SK-N-SH (cell line): ENCODE measurements at regions not wholly inside any gene's neighbourhood (a gene's known extent, or its start where the extent isn't known, plus 50 kb on each side); places are given as distances from the start of the nearest gene placed in this dataset.

ENCODE experiments used
- CTCF ChIA-PET: fragments of 300-600, 350-600 bp; formaldehyde crosslinking; extraction: SDS; loops from one replicate; lab custom pipeline; 2021; lab: Yijun Ruan, JAX
- POLR2A ChIA-PET: fragments of 350-600 bp; sonication (Branson Sonifier 250); formaldehyde crosslinking; extraction: SDS; loops from one replicate; lab custom pipeline; 2020; ENCODE audit warnings: antibody characterized with exemption, inconsistent platforms; lab: Yijun Ruan, JAX
- DNase-seq: peaks from one replicate; pipeline ENCODE4 v3.0.0; 2012
- H2AFZ ChIP-seq: fragments of 200-600 bp; sonication (generic); 2 replicates; pipeline ENCODE4 v1.8.1; 2016; ENCODE audit warnings: antibody characterized with exemption, mild to moderate bottlenecking, low read depth
- H3F3A ChIP-seq: fragments of 200-600 bp; sonication (generic); replicated peaks from 2 replicates; pipeline ENCODE3; 2016; ENCODE audit warnings: antibody characterized with exemption, mild to moderate bottlenecking; ENCODE audit not compliant: insufficient read depth
- H3K27ac ChIP-seq, 2 experiments: fragments of 200-500 bp in 1 of 2; fragments of 200-600 bp in 1 of 2; sonication (Bioruptor generic) in 1 of 2; sonication (generic), shearing (Covaris generic) in 1 of 2; 2 replicates each; pipeline versions ENCODE4 v1.5.1 to v1.6.1; 2014 to 2016; ENCODE audit warnings: low read depth in 2 of 2, inconsistent platforms in 1 of 2, low read length in 1 of 2, mild to moderate bottlenecking in 1 of 2, mixed read lengths in 1 of 2
- H3K27me3 ChIP-seq: fragments of 200-600 bp; sonication (generic), shearing (Covaris generic); 2 replicates; pipeline ENCODE4 v1.6.1; 2016; ENCODE audit warnings: mixed run types; ENCODE audit not compliant: insufficient read depth
- H3K36me3 ChIP-seq, 2 experiments: fragments of 200-500 bp in 1 of 2; fragments of 200-600 bp in 1 of 2; sonication (Bioruptor generic) in 1 of 2; sonication (generic) in 1 of 2; replicated peaks in 1 of 2; 2 replicates each; pipeline versions ENCODE3 to v1.5.1; 2014 to 2016; ENCODE audit warnings: low read length in 1 of 2, mild to moderate bottlenecking in 1 of 2; ENCODE audit not compliant: insufficient read depth in 2 of 2, control insufficient read depth in 1 of 2
- H3K4me1 ChIP-seq, 2 experiments: fragments of 200-500 bp in 1 of 2; fragments of 200-600 bp in 1 of 2; sonication (Bioruptor generic) in 1 of 2; sonication (generic), shearing (Covaris generic) in 1 of 2; 2 replicates each; pipeline versions ENCODE4 v1.5.1 to v1.6.1; 2014 to 2016; ENCODE audit warnings: low read depth in 1 of 2, low read length in 1 of 2, mixed run types in 1 of 2; ENCODE audit not compliant: insufficient read depth in 2 of 2, control insufficient read depth in 1 of 2
- H3K4me2 ChIP-seq: fragments of 200-600 bp; sonication (generic), shearing (Covaris generic); 2 replicates; pipeline ENCODE4 v1.6.1; 2017; ENCODE audit warnings: mixed run types
- H3K4me3 ChIP-seq, 2 experiments: fragments of 200-500 bp in 1 of 2; fragments of 200-600 bp in 1 of 2; sonication (Bioruptor generic) in 1 of 2; sonication (generic), shearing (Covaris generic) in 1 of 2; 2 replicates each; pipeline versions ENCODE4 v1.5.1 to v1.8.1; 2014 to 2016; ENCODE audit warnings: low read depth in 2 of 2, inconsistent platforms in 1 of 2, low read length in 1 of 2, mild to moderate bottlenecking in 1 of 2, mixed read lengths in 1 of 2, moderate library complexity in 1 of 2
- H3K79me2 ChIP-seq: fragments of 200-600 bp; sonication (generic); 2 replicates; pipeline ENCODE4 v1.8.1; 2017; ENCODE audit warnings: mild to moderate bottlenecking; ENCODE audit not compliant: insufficient read depth
- H3K9ac ChIP-seq: fragments of 200-600 bp; sonication (generic); 2 replicates; pipeline ENCODE4 v1.6.1; 2017; ENCODE audit warnings: mixed run types
- H3K9me2 ChIP-seq: fragments of 200-600 bp; sonication (generic); 2 replicates; pipeline ENCODE4 v1.6.1; 2017; ENCODE audit warnings: mixed run types
- H3K9me3 ChIP-seq: fragments of 200-600 bp; sonication (generic); 2 replicates; pipeline ENCODE4 v1.6.1; 2017; ENCODE audit warnings: mixed run types, mild to moderate bottlenecking, moderate library complexity
- H4K20me1 ChIP-seq: fragments of 200-600 bp; sonication (generic); 2 replicates; pipeline ENCODE4 v1.6.1; 2017; ENCODE audit warnings: mild to moderate bottlenecking, mixed run types; ENCODE audit not compliant: insufficient read depth
- ELF1 ChIP-seq: IDR thresholded peaks from 2 replicates; pipeline ENCODE4 v1.4.0; 2012
- EP300 ChIP-seq, 2 experiments: IDR thresholded peaks; 2 replicates each; pipeline versions ENCODE4 v1.4.0 to v1.6.1; 2012; ENCODE audit warnings: borderline replicate concordance in 1 of 2, low read depth in 1 of 2, low read length in 1 of 2
- FOSL2 ChIP-seq: IDR thresholded peaks from 2 replicates; pipeline ENCODE4 v1.4.0; 2012; ENCODE audit warnings: low read depth, mild to moderate bottlenecking, moderate library complexity, borderline replicate concordance
- FOXJ3 ChIP-seq: sonication (generic); formaldehyde crosslinking; IDR thresholded peaks from 2 replicates; pipeline ENCODE4 v1.5.1; 2020; ENCODE audit warnings: mild to moderate bottlenecking, missing genetic modification reagents
- GABPA ChIP-seq: IDR thresholded peaks from 2 replicates; pipeline ENCODE4 v1.4.0; 2012; ENCODE audit warnings: low read depth, mild to moderate bottlenecking
- GATA2 ChIP-seq: sonication (generic); formaldehyde crosslinking; IDR thresholded peaks from 2 replicates; pipeline ENCODE4 v1.5.0; 2020; ENCODE audit warnings: mild to moderate bottlenecking, missing genetic modification reagents
- MAX ChIP-seq: IDR thresholded peaks from 2 replicates; pipeline ENCODE4 v1.4.0; 2012; ENCODE audit warnings: low read depth
- MXI1 ChIP-seq: IDR thresholded peaks from 2 replicates; pipeline ENCODE4 v1.6.1; 2012; ENCODE audit warnings: mild to moderate bottlenecking, low read depth, low read length, improper control_type of control experiment
- NFIC ChIP-seq: IDR thresholded peaks from 2 replicates; pipeline ENCODE4 v1.4.0; 2012; ENCODE audit warnings: borderline replicate concordance
- NRF1 ChIP-seq: IDR thresholded peaks from 2 replicates; pipeline ENCODE4 v1.6.1; 2012; ENCODE audit warnings: low read depth, mild to moderate bottlenecking, low read length
- PBX3 ChIP-seq: IDR thresholded peaks from 2 replicates; pipeline ENCODE4; 2012
- POLR2AphosphoS5 ChIP-seq: IDR thresholded peaks from 2 replicates; pipeline ENCODE4 v1.6.1; 2012; ENCODE audit warnings: low read depth, low read length
- RFX5 ChIP-seq: IDR thresholded peaks from 2 replicates; pipeline ENCODE4 v1.6.1; 2012; ENCODE audit warnings: mild to moderate bottlenecking, improper control_type of control experiment, low read length
- SIN3A ChIP-seq: IDR thresholded peaks from 2 replicates; pipeline ENCODE4 v1.6.1; 2012; ENCODE audit warnings: low read depth, mild to moderate bottlenecking, low read length, moderate library complexity, borderline replicate concordance
- SMC3 ChIP-seq: IDR thresholded peaks from 2 replicates; pipeline ENCODE4 v1.6.1; 2012; ENCODE audit warnings: low read depth, low read length, improper control_type of control experiment
- TEAD4 ChIP-seq: IDR thresholded peaks from 2 replicates; pipeline ENCODE4 v1.4.0; 2012; ENCODE audit warnings: mild to moderate bottlenecking, borderline replicate concordance; ENCODE audit not compliant: insufficient read depth
- USF2 ChIP-seq: fragments of 150-350 bp; IDR thresholded peaks from 2 replicates; pipeline ENCODE4 v1.6.1; 2017; ENCODE audit warnings: antibody characterized with exemption, low read length, low read depth, borderline replicate concordance
- WGBS: methylation state at CpG from one replicate; pipeline ENCODE4 v1.1.6; 2017; ENCODE audit warnings: low lambda C conversion rate; 5-methylcytosine and 5-hydroxymethylcytosine counted together

- TF ChIP-seq PBX3 (no peak), SIN3A (no peak), ELF1 (no peak), SMC3 (no peak), MAX (no peak), GATA2 (CRISPR knock-in tag) (no peak)
Measured at GRCh38 chr15:61731099-61731498, 329.1 kb downstream of the VPS13C start (continued).

- H3K27ac ChIP-seq, result no peak overlapping the region
- no peaks in the 10 kb centered on the region for H3K4me1 ChIP-seq
- H3K4me2 ChIP-seq, result no peak overlapping the region
- no peaks in the 10 kb centered on the region for H4K20me1 ChIP-seq
- 47% methylated on average over 2 of the region's 2 CpGs for WGBS
- H3K79me2 ChIP-seq, result no peaks in the 10 kb centered on the region
- POLR2A ChIA-PET, result no interaction called here
- no peak overlapping the region for H3K9ac ChIP-seq
- no peak for TF ChIP-seq PBX3
- TF ChIP-seq SIN3A, result no peak
- TF ChIP-seq MXI1, result no peak
- DNase-seq, result no peak
- H3K9me2 ChIP-seq, result no peaks in the 10 kb centered on the region
- CTCF ChIA-PET, result no interaction called here
- no peaks in the 10 kb centered on the region for H3K36me3 ChIP-seq
- H3K27me3 ChIP-seq, result no peaks in the 10 kb centered on the region; the same call in 1 of the 2 replicates
- no peaks in the 10 kb centered on the region for H3K9me3 ChIP-seq
- no peaks in the 10 kb centered on the region for H3F3A ChIP-seq
- H2AFZ ChIP-seq, result no peak overlapping the region
- no peak overlapping the region for H3K4me3 ChIP-seq
Measured at GRCh38 chr15:61729646-61730045, 330.6 kb downstream of the VPS13C start.

GRCh38 chr15:61726166-61726565 lies 334.1 kb downstream of the VPS13C start:
- H3K9me2 ChIP-seq, result no peaks in the 10 kb centered on the region
- no peaks in the 10 kb centered on the region for H4K20me1 ChIP-seq
- POLR2A ChIA-PET, result no interaction called here
- H3K4me3 ChIP-seq, result no peak overlapping the region
- TF ChIP-seq SMC3 (no peak), NFIC (no peak), MXI1 (no peak), NRF1 (no peak), FOSL2 (no peak), FOXJ3 (no peak), USF2 (no peak), POLR2AphosphoS5 (no peak), EP300 (IDR thresholded peaks at IDR 0.05; ENCODE audit: borderline replicate concordance in 1 of 2, low read depth in 1 of 2, low read length in 1 of 2) (no peak), TEAD4 (no peak), RFX5 (no peak), GABPA (no peak), MAX (no peak)
- no peak overlapping the region for H3K9ac ChIP-seq
- no peaks in the 10 kb centered on the region for H3K79me2 ChIP-seq
- 53% methylated on average over 7 of the region's 7 CpGs for WGBS
- no peak for DNase-seq
- no peak overlapping the region for H3K4me2 ChIP-seq
- CTCF ChIA-PET, result interaction anchor here (1.1 to 1.4 kb wide), 3 partner anchors 33 to 104 kb away, joined by 3 read pairs; no protein-coding TSS in a partner anchor
- H3K27ac ChIP-seq, result no peak overlapping the region
- H3K36me3 ChIP-seq, result no peaks in the 10 kb centered on the region
- H3K9me3 ChIP-seq, result no peaks in the 10 kb centered on the region
- no peaks in the 10 kb centered on the region for H3K4me1 ChIP-seq
- no peaks in the 10 kb centered on the region; the same call in 1 of the 2 replicates for H3K27me3 ChIP-seq
- H3F3A ChIP-seq, result no peaks in the 10 kb centered on the region
- no peak overlapping the region for H2AFZ ChIP-seq
